NOMO-1 (cell line): ENCODE measurements at regions not wholly inside any gene's neighbourhood (a gene's known extent, or its start where the extent isn't known, plus 50 kb on each side); places are given as distances from the start of the nearest gene placed in this dataset.

Source experiments
- DNase-seq, 2 experiments: peaks; one replicate each; lab custom pipeline; 2025; ENCODE audit not compliant: unreplicated experiment in 2 of 2; lab: John Stamatoyannopoulos, UW

GRCh38 chr15:61500951-61501620 lies 272.0 kb upstream of the RORA start:
- no peak for DNase-seq

GRCh38 chr15:61500523-61500922 lies 271.4 kb upstream of the RORA start:
- no peak for DNase-seq

- DNase-seq: no peak
Observed at GRCh38 chr15:61499376-61499775, 270.3 kb upstream of the RORA start.

GRCh38 chr15:61489571-61489970 lies 260.5 kb upstream of the RORA start:
- DNase-seq: no peak

- no peak for DNase-seq
Observed at GRCh38 chr15:61483599-61483998, 254.5 kb upstream of the RORA start.

GRCh38 chr15:61481886-61482285 lies 252.8 kb upstream of the RORA start:
- DNase-seq: no peak

GRCh38 chr15:61480863-61481262 lies 251.8 kb upstream of the RORA start:
- DNase-seq: no peak

- DNase-seq: no peak
Observed at GRCh38 chr15:61480295-61480694, 251.2 kb upstream of the RORA start.

GRCh38 chr15:61479613-61480012 lies 250.5 kb upstream of the RORA start:
- no peak for DNase-seq

GRCh38 chr15:61476741-61477140 lies 247.6 kb upstream of the RORA start:
- DNase-seq: no peak

- DNase-seq: no peak
Observed at GRCh38 chr15:61474796-61475195, 245.7 kb upstream of the RORA start.

GRCh38 chr15:61467823-61468222 lies 238.7 kb upstream of the RORA start:
- DNase-seq: no peak

- no peak for DNase-seq
Observed at GRCh38 chr15:61459785-61460707, 230.9 kb upstream of the RORA start.

GRCh38 chr15:61457050-61457733 lies 228.1 kb upstream of the RORA start:
- DNase-seq: no peak

GRCh38 chr15:61449186-61449702 lies 220.1 kb upstream of the RORA start:
- DNase-seq: no peak

GRCh38 chr15:61447981-61448380 lies 218.9 kb upstream of the RORA start:
- DNase-seq: no peak

GRCh38 chr15:61444585-61444984 lies 215.5 kb upstream of the RORA start:
- no peak for DNase-seq

- no peak for DNase-seq
Observed at GRCh38 chr15:61442821-61443220, 213.7 kb upstream of the RORA start.

GRCh38 chr15:61441891-61442290 lies 212.8 kb upstream of the RORA start:
- DNase-seq: no peak

GRCh38 chr15:61426466-61426865 lies 197.4 kb upstream of the RORA start:
- no peak for DNase-seq

GRCh38 chr15:61425934-61426333 lies 196.8 kb upstream of the RORA start:
- no peak for DNase-seq
